SK-N-SH treated with all-trans-retinoic acid at 6 μM for 48 hours (cell line): ENCODE measurements at regions not wholly inside any gene's neighbourhood (a gene's known extent, or its start where the extent isn't known, plus 50 kb on each side); places are given as distances from the start of the nearest gene placed in this dataset.

ENCODE experiments used
- ATAC-seq: fragments of 200-7000 bp; cut with Tn5 transposase; 3 replicates; pipeline ENCODE4 v1.9.1; 2020; ENCODE audit warnings: mild to moderate bottlenecking, moderate library complexity
- ARNTL ChIP-seq: fragments of 450-650 bp; formaldehyde crosslinking; IDR thresholded peaks from 2 replicates; pipeline ENCODE4 v1.5.0; 2020; ENCODE audit warnings: low read depth, mild to moderate bottlenecking, moderate library complexity, borderline replicate concordance
- BACH2 ChIP-seq: fragments of 250-450 bp; sonication (Bioruptor Pico); IDR thresholded peaks from 2 replicates; pipeline ENCODE4 v1.9.0; 2021; ENCODE audit warnings: mild to moderate bottlenecking, borderline replicate concordance
- CSDC2 ChIP-seq: fragments of 250-450 bp; sonication (Bioruptor Pico); IDR thresholded peaks from 2 replicates; pipeline ENCODE4 v1.5.0; 2020; ENCODE audit warnings: mild to moderate bottlenecking, moderate library complexity
- GLIS3 ChIP-seq: fragments of 250-450 bp; sonication (Bioruptor Pico); IDR thresholded peaks from 2 replicates; pipeline ENCODE4 v1.5.0; 2020; ENCODE audit warnings: mild to moderate bottlenecking, moderate library complexity
- ISL1 ChIP-seq: fragments of 250-450 bp; sonication (Bioruptor Pico); IDR thresholded peaks from 2 replicates; pipeline ENCODE4 v2.1.2; 2022; ENCODE audit warnings: mild to moderate bottlenecking, moderate library complexity
- SNAI2 ChIP-seq: fragments of 250-450 bp; sonication (Bioruptor Pico); IDR thresholded peaks from 2 replicates; pipeline ENCODE4 v1.5.0; 2020; ENCODE audit warnings: mild to moderate bottlenecking, moderate library complexity
- TCF4 ChIP-seq: fragments of 250-450 bp; sonication (Bioruptor Pico); IDR thresholded peaks from 2 replicates; pipeline ENCODE4 v1.8.0; 2021; ENCODE audit warnings: mild to moderate bottlenecking, moderate library complexity, borderline replicate concordance
- TOX ChIP-seq: fragments of 250-450 bp; sonication (Bioruptor Pico); IDR thresholded peaks from 2 replicates; pipeline ENCODE4 v1.8.0; 2021; ENCODE audit warnings: mild to moderate bottlenecking, moderate library complexity, borderline replicate concordance
- TSHZ2 ChIP-seq: fragments of 250-450 bp; sonication (Bioruptor Pico); IDR thresholded peaks from 2 replicates; pipeline ENCODE4 v1.5.0; 2020; ENCODE audit warnings: mild to moderate bottlenecking, moderate library complexity
- ZFP3 ChIP-seq: fragments of 250-450 bp; sonication (Bioruptor Pico); IDR thresholded peaks from 2 replicates; pipeline ENCODE4 v1.5.0; 2020; ENCODE audit warnings: mild to moderate bottlenecking, moderate library complexity
- ZNF565 ChIP-seq: fragments of 450-650 bp; formaldehyde crosslinking; conservative IDR thresholded peaks from 2 replicates; pipeline ENCODE4 v1.5.0; 2020; ENCODE audit warnings: low read depth, mild to moderate bottlenecking, moderate library complexity
- ZNF70 ChIP-seq: fragments of 450-650 bp; formaldehyde crosslinking; IDR thresholded peaks from 2 replicates; pipeline ENCODE4 v1.5.0; 2020; ENCODE audit warnings: mild to moderate bottlenecking, moderate library complexity
- ZNF8 ChIP-seq: fragments of 450-650 bp; formaldehyde crosslinking; IDR thresholded peaks from 2 replicates; pipeline ENCODE4 v1.5.0; 2020; ENCODE audit warnings: mild to moderate bottlenecking, moderate library complexity
- TF ChIP-seq, protein P1 (sequence below): fragments of 250-450 bp; sonication (Bioruptor Pico); IDR thresholded peaks from 2 replicates; pipeline ENCODE4 v1.5.1; 2020; ENCODE audit warnings: low read depth, mild to moderate bottlenecking, moderate library complexity
- TF ChIP-seq, protein P2 (sequence below): fragments of 250-450 bp; sonication (Bioruptor Pico); IDR thresholded peaks from 2 replicates; pipeline ENCODE4 v1.8.0; 2021; ENCODE audit warnings: low read depth, mild to moderate bottlenecking, moderate library complexity, borderline replicate concordance
- TF ChIP-seq, protein P3 (sequence below): fragments of 250-450 bp; sonication (Bioruptor Pico); IDR thresholded peaks from 2 replicates; pipeline ENCODE4 v1.5.1; 2021; ENCODE audit warnings: mild to moderate bottlenecking, moderate library complexity

DNA sequence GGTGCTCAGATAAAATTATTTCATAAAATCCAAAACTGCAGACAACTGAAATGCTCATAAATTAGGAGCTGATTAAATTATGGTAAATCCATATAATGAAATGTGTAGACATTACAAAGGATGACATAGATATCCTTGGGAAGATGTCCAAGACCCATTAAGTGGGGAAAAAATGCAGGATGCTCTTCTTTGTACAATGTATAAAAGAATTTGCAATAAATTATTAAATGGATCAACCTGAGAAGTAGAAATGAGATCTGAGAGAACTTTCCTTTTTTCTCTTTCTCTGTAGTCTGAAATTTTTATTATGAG, 336.4 kb upstream of the E2F7 start:
- peak; percentile 64 for ATAC-seq
- TF ChIP-seq ZNF565 (no peak), CSDC2 (CRISPR knock-in tag) (no peak), BACH2 (CRISPR knock-in tag) (no peak), SNAI2 (no peak)
- TF ChIP-seq, protein P1, sequence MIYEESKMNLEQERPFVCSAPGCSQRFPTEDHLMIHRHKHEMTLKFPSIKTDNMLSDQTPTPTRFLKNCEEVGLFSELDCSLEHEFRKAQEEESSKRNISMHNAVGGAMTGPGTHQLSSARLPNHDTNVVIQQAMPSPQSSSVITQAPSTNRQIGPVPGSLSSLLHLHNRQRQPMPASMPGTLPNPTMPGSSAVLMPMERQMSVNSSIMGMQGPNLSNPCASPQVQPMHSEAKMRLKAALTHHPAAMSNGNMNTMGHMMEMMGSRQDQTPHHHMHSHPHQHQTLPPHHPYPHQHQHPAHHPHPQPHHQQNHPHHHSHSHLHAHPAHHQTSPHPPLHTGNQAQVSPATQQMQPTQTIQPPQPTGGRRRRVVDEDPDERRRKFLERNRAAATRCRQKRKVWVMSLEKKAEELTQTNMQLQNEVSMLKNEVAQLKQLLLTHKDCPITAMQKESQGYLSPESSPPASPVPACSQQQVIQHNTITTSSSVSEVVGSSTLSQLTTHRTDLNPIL (CRISPR knock-in tag) = no peak

DNA sequence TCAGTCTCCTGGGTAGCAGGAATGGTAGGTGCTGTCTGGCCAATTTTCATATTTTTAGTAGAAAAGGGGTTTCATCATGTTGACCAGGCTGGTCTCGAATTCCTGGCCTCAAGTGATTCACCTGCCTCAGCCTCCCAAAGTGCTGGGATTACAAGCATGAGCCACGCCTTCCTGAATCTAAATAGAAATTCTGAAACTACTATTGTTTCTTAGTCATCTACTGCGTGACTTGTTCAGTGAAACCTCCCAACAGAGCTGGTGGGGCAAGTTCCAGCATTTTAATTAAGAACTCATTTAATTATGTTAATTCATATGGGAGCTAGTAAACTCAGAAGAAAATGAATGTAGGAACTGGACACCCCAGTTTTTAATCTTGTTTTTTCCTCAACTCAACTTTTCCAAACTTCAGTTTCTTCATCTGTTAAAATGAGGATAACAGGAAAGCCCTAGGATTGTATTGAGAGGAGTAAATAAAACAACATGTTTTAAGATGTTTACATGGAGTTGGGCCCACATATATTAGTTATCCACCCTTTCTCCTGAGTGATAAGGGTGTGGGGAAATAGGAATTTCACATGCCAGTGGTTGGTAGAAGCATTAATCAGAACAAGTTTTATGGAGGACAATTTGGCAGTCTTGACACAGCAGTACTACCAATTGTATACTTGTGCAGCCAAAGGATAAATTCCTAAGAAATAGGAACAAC, 335.8 kb upstream of the E2F7 start:
- TF ChIP-seq ZNF565 (no peak), BACH2 (CRISPR knock-in tag) (no peak), TSHZ2 (CRISPR knock-in tag) (no peak), SNAI2 (no peak), TOX (CRISPR knock-in tag) (no peak), ZFP3 (no peak), CSDC2 (CRISPR knock-in tag) (no peak), ARNTL (CRISPR knock-in tag) (no peak), GLIS3 (CRISPR knock-in tag) (no peak), TCF4 (no peak), ZNF8 (no peak), ZNF70 (no peak)
- TF ChIP-seq, protein P2, sequence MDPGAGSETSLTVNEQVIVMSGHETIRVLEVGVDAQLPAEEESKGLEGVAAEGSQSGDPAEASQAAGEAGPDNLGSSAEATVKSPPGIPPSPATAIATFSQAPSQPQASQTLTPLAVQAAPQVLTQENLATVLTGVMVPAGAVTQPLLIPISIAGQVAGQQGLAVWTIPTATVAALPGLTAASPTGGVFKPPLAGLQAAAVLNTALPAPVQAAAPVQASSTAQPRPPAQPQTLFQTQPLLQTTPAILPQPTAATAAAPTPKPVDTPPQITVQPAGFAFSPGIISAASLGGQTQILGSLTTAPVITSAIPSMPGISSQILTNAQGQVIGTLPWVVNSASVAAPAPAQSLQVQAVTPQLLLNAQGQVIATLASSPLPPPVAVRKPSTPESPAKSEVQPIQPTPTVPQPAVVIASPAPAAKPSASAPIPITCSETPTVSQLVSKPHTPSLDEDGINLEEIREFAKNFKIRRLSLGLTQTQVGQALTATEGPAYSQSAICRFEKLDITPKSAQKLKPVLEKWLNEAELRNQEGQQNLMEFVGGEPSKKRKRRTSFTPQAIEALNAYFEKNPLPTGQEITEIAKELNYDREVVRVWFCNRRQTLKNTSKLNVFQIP = no peak
- TF ChIP-seq, protein P3, sequence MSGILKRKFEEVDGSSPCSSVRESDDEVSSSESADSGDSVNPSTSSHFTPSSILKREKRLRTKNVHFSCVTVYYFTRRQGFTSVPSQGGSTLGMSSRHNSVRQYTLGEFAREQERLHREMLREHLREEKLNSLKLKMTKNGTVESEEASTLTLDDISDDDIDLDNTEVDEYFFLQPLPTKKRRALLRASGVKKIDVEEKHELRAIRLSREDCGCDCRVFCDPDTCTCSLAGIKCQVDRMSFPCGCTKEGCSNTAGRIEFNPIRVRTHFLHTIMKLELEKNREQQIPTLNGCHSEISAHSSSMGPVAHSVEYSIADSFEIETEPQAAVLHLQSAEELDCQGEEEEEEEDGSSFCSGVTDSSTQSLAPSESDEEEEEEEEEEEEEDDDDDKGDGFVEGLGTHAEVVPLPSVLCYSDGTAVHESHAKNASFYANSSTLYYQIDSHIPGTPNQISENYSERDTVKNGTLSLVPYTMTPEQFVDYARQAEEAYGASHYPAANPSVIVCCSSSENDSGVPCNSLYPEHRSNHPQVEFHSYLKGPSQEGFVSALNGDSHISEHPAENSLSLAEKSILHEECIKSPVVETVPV (CRISPR knock-in tag) = no peak
- TF ChIP-seq, protein P1 (CRISPR knock-in tag) = no peak
- peak; percentile 69 for ATAC-seq

DNA sequence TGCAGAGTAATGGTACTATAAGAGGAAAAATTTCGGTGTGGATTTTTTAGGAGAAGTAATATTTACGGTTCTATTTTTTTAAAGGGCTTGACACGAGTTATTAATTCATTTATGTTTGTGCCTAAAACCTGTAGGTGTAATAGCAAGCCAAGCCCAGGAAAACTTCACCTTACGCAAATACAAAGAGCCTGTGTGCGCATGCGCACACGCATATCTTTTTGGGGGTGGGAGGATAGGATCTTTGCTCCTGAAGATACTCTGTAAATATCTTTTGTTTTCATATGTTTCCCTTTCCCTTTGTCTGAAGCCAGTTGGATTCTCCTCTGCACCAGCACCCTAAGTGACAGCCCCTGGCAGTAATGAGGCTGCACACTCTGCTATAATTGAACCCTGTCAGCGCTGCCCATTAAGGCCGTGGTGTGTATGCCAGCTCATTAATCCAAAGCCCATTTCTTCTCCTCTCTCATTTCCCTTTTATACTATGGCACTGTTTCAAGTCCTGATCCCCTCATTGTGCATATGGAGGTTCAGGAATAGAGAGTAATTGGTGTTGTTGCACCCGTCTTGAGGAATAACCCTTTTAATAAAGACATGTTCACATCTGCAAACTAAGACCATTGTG, 327.2 kb upstream of the E2F7 start:
- no peak for ATAC-seq
- no peak for TF ChIP-seq SNAI2
- no peak for TF ChIP-seq ISL1 (CRISPR knock-in tag)
- TF ChIP-seq ZNF70 = no peak
- TF ChIP-seq ZFP3 = no peak

DNA sequence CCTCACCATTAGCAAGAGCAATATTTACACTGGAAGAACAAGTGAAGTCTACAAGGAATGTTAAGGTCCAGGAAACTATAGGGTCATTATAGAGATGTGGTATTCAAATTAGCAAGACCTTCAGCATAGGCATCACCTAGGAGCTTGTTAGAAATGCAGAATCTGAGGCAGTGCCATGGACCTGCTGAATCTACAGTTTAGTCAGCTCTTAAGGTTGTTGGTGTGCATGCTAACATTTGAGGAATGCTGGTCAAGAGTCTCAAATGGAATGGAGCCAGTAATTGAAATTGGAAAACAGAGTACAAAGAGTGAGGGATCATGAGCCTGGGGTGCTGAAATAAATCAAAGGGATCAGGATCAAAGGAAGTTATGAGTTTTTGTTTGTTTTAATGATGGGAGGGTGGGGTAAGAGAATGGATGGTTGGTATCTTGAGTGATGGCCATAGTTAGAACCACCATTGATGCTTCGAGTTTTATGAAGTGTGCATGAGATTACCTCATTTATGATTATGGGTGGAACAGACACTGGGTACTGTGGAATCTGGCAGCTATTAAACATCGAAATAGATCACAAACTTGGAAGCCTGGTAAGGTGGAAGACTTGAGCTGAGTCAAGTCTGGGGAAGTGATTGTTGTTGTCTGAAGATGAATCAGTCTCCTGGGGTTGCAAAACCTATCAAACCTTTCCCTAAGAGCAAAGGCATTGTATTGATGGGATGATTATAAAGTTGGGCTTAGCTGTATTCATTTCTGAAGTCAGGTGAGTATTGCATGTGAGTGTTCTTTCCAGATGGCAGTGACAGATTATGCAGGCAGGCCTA, 323.3 kb upstream of the E2F7 start:
- TF ChIP-seq ARNTL (CRISPR knock-in tag) = no peak
- TF ChIP-seq, protein P1 (CRISPR knock-in tag) = no peak
- TF ChIP-seq SNAI2 = no peak
- no peak for TF ChIP-seq ZNF8
- TF ChIP-seq ZFP3 = no peak
- no peak for TF ChIP-seq TOX (CRISPR knock-in tag)
- no peak for TF ChIP-seq CSDC2 (CRISPR knock-in tag)
- no peak for TF ChIP-seq ISL1 (CRISPR knock-in tag)
- ATAC-seq = no peak; the same call in 2 of the 3 replicates
